MM.1S (cell line): ENCODE measurements at regions not wholly inside any gene's neighbourhood (a gene's known extent, or its start where the extent isn't known, plus 50 kb on each side); places are given as distances from the start of the nearest gene placed in this dataset.

Experiments
- CTCF ChIP-seq: fragments of 300-600 bp; sonication (generic); IDR thresholded peaks from 2 replicates; pipeline ENCODE4 v1.5.1; 2016; ENCODE audit warnings: antibody characterized with exemption, low read length, mixed read lengths
- EZH2 ChIP-seq: fragments of 300-600 bp; sonication (generic); optimal IDR thresholded peaks from 2 replicates; pipeline ENCODE3; 2017; ENCODE audit warnings: low read depth, mild to moderate bottlenecking, antibody characterized with exemption, low read length, mixed read lengths

GRCh38 chr3:40999682-41000081, 199.6 kb upstream of the CTNNB1 start:
- no peak for TF ChIP-seq CTCF
- no peak for TF ChIP-seq EZH2
